Memory B cell (primary cell): ENCODE measurements at regions not wholly inside any gene's neighbourhood (a gene's known extent, or its start where the extent isn't known, plus 50 kb on each side); places are given as distances from the start of the nearest gene placed in this dataset.
"Not testable (repeated sequence)": the region's sequence is repeated elsewhere in the genome, so short reads cannot be mapped to it uniquely, and the experiment has no call there.

Experiments used
- ATAC-seq: fragments of 150-1000 bp; cut with Tn5 transposase; 2 replicates; pipeline ENCODE4 v1.10.0; 2021; ENCODE audit warnings: low read depth, mild to moderate bottlenecking, moderate library complexity
- DNase-seq, 2 donors: peaks; one replicate each; pipeline ENCODE4 v3.0.0; 2022; ENCODE audit warnings: low spot score in 2 of 2
- H3K27ac Mint-ChIP-seq: one replicate; pipeline ENCODE4 v1.8.0; 2022; ENCODE audit warnings: mild to moderate bottlenecking, moderate library complexity, mixed read lengths
- H3K27me3 Mint-ChIP-seq: one replicate; pipeline ENCODE4 v1.8.0; 2022; ENCODE audit warnings: mixed read lengths
- H3K36me3 Mint-ChIP-seq: one replicate; pipeline ENCODE4 v1.8.0; 2022; ENCODE audit warnings: mild to moderate bottlenecking, mixed read lengths
- H3K4me1 Mint-ChIP-seq: one replicate; pipeline ENCODE4 v1.8.0; 2022; ENCODE audit warnings: mixed read lengths
- H3K4me3 Mint-ChIP-seq: one replicate; pipeline ENCODE4 v1.8.0; 2022; ENCODE audit warnings: mild to moderate bottlenecking, moderate library complexity, mixed read lengths
- H3K9me3 Mint-ChIP-seq: one replicate; pipeline ENCODE4 v1.8.0; 2022; ENCODE audit warnings: mixed read lengths

DNA sequence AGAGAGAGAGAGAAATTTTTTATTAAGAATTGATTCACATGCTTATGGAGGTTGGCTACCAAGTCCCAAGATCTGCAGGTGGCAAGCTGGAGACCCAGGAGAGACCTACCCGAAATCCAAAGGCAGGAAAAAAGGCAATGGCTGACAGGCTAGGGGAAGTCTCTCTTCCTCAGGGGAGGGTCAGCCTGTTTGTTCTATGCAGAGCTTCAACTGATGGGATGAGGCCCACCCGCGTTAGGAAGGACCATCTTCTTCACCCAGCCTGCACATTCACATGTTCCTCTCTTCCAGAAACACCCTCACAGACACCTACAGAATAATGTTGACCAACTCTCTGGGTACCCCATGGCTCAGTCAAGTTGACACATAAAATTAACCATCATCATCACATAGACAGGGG lies 65.3 kb upstream of the SERP2 start:
- Mint-ChIP-seq H3K4me3 (no peak overlapping the region), H3K9me3 (no peaks in the 10 kb centered on the region), H3K27me3 (peaks cover 18% of the 10 kb centered on the region), H3K36me3 (no peaks in the 10 kb centered on the region), H3K27ac (no peak overlapping the region), H3K4me1 (no peaks in the 10 kb centered on the region)
- DNase-seq, result no peak
- no peak for ATAC-seq

DNA sequence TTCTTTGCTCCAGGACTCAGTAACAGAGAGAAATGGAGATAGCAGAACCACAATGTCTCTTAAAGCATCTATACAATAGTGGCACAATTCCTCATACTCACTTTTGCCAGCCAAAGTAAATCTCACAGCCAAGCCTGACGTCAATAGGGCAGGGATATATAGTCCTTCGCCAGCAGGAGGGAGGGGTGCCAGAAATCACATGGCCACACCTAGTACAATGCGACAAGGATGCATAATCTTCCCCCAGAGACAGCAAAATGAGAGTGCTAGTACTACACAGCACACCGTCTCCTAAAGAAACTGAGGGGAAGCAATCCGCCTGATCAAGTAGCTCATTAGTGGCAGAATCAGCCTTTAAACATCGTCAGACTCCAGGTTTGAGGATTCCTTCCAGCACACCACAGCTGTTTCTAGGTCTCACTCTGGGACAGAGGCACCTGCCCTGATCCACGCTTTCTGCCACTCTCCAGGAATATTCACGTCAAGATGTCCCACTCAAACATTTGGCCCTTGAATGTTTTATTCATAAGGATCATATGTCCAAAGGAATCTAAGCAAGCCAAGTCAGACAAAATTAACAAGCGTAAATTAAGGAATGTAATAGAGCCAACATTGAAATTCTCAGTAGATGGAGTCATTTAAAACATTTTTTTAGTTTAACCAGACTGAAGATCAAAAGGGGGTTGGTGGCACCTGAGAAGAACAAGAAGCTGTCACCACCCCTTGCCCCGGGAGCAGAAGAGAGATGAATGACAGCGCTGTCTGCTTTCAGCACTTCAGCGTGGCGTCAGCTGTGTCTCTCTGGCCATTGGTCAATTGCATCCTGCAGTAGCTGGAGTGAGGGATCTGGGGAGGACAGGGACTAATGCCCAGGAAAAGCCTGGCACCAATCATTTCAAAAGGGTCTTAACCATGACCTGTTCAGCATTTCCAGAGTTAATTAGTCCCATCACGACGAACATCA lies 63.5 kb upstream of the SERP2 start:
- no peak for ATAC-seq
- H3K9me3 Mint-ChIP-seq, result no peaks in the 10 kb centered on the region
- H3K4me3 Mint-ChIP-seq, result no peak overlapping the region
- DNase-seq, result no peak
- H3K27me3 Mint-ChIP-seq, result peaks cover 14% of the 10 kb centered on the region
- no peaks in the 10 kb centered on the region for H3K4me1 Mint-ChIP-seq
- H3K36me3 Mint-ChIP-seq, result no peaks in the 10 kb centered on the region
- no peak overlapping the region for H3K27ac Mint-ChIP-seq

DNA sequence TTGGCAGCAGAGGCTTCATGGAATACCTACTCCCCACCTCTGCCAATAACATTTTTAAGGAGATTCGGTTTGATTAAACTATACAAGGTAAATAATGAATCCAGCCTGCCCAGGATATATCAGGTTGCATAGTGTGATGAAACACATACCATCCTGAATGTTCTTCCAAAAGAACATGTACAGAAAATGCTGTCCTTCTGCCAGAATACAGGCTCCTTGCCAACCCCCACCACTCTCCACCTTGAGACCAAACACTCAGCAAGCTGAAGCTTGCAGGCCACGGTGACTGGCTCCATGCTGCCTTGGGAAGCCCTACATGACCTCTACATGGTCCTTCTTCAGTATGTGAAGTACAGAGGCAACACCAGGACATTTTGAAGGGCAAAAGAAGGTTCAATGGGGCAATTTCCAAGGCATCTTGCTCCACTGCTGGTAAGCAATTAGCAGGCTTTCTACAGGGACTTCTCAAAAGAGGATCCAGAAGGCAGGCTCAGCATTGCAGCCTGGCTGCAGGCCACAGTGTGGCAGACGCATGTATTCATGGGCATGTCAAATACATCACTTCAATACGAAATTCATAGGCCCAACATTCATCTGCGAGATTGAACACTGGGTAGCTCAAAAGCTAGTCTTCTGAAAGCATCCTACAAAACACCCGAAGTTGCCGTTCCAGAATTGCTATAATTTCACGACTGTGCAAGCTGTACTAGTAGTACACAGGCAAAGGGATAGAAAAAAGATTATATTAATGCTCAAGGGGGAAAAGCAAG lies 62.4 kb upstream of the SERP2 start:
- Mint-ChIP-seq H3K9me3 (no peaks in the 10 kb centered on the region), H3K27ac (no peak overlapping the region), H3K4me1 (no peaks in the 10 kb centered on the region), H3K36me3 (no peaks in the 10 kb centered on the region), H3K4me3 (no peak overlapping the region), H3K27me3 (peaks cover 9% of the 10 kb centered on the region)
- ATAC-seq (no peak), DNase-seq (no peak)

DNA sequence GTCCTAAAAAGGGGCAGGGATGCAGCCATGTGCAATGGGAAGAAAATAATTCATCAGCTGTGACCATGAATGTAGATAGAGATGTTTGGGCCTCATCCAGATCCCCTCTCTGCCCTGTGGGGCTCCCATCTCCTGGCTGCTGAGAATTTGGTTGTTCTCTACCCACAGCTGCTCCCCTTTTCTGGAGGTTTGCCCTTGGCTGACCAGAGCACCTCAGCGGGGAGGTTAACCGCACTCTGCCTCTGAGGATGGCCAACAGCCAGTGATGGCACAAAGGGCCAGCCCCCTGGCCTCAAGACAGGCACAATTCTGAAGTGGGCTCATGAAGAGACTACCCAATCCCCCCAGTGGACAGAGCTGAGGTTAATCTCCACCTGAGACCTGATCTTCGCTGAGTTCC lies 61.5 kb upstream of the SERP2 start:
- H3K36me3 Mint-ChIP-seq, result no peaks in the 10 kb centered on the region
- no peaks in the 10 kb centered on the region for H3K9me3 Mint-ChIP-seq
- H3K4me1 Mint-ChIP-seq, result no peaks in the 10 kb centered on the region
- no peak overlapping the region for H3K4me3 Mint-ChIP-seq
- peaks cover 10% of the 10 kb centered on the region for H3K27me3 Mint-ChIP-seq
- H3K27ac Mint-ChIP-seq, result no peak overlapping the region
- ATAC-seq (no peak), DNase-seq (no peak)

DNA sequence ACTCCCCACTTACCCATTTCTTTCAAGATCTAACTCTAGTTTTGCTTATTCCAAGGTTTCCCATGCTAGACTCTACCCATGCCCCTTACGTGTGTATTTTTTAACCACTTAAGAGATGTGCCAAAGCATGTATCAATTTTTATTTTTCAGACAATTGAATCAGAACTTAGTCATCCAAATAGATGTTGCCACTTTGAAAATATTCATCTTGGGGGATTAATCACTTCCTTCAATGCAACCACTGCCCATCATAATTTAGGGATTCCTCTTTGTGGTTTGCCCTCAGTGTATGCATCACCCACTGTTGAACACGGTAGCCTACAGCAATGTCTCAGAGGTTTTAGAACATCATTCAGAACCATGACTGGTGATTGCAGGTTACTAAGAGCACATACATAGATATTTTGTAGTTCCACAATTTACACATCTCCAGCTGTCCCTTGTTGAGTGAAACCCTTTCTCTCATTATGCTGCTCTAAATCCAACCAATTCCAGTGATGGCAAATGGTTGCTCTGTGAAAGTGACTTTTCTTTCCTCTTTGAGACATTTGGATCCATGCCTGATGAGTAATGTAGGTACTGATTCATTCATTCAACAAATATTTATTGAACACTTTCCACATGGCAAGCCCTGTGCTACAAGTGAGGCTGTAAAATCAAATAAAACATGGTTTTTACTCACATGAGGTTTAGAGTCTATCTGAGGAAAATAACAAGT lies 60.6 kb upstream of the SERP2 start:
- no peak for ATAC-seq
- no peak for DNase-seq

DNA sequence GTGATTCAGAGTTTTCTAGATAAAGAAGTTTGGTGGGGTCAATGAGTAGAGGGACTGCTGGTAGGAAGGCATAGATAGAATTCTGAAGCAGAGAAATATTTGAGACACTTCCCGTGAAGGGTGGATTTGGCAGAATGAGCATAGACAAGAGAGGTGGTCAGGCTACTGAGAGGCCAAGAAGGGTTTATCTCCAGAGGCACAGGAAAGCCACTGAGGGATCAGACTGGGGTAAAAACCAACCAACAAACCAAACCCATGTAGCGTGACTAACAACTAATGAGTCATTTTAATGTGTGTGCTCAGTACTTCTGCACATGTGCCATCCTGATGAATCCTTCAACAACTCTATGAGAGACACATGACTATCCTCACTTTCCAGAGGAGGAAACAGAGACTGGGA lies 60.0 kb upstream of the SERP2 start:
- DNase-seq, result no peak
- Mint-ChIP-seq H3K27ac (no peak overlapping the region), H3K4me1 (no peaks in the 10 kb centered on the region), H3K27me3 (peaks cover 8% of the 10 kb centered on the region), H3K36me3 (no peaks in the 10 kb centered on the region), H3K9me3 (no peaks in the 10 kb centered on the region), H3K4me3 (no peak overlapping the region)
- ATAC-seq, result no peak

More for the DNA sequence above, 60.6 kb upstream of the SERP2 start:
- Mint-ChIP-seq H3K27ac (no peak overlapping the region), H3K4me3 (no peak overlapping the region), H3K9me3 (no peaks in the 10 kb centered on the region), H3K27me3 (peaks cover 10% of the 10 kb centered on the region), H3K36me3 (no peaks in the 10 kb centered on the region), H3K4me1 (no peaks in the 10 kb centered on the region)

DNA sequence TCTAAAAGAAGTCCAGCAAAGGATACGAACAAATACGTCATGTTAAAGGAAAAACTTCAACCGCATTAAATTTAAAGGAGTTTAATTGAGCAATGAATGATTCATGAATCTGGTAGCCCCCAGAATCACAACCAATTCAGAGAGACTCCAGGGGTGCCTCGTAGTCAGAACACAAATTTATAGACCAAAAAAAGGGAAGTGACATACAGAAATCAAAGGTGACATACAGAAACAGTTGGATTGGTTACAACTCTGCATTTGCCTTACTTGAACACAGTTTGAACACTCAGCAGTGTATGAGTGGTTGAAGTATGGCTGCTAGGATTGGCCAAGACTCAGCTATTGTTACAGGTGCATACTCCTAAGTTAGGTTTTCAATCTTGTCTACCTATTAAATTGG lies 59.5 kb upstream of the SERP2 start:
- not testable (repeated sequence) for H3K4me3 Mint-ChIP-seq, H3K9me3 Mint-ChIP-seq, H3K4me1 Mint-ChIP-seq, H3K36me3 Mint-ChIP-seq, DNase-seq, H3K27ac Mint-ChIP-seq, H3K27me3 Mint-ChIP-seq
- ATAC-seq, result peak; percentile 17

DNA sequence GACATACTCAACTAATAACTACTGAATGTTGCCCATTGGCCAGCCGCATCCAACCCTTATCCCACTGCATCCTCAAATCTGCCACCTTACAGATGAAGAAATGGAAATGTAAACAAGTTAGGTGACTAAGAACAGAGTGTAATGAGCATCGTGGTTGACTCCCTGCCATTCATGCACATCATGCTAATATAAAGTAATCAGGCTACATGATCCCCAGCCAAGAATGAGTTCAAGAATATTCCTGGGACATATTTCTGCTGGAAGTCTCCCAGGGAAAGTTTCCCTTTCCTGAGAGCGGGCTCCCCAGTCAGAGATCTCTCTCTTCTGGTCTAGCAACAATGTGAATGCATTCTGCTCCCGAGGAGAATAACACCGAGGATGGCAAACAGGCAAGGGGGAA lies 55.9 kb upstream of the SERP2 start:
- no peaks in the 10 kb centered on the region for H3K36me3 Mint-ChIP-seq
- peaks cover 6% of the 10 kb centered on the region for H3K27me3 Mint-ChIP-seq
- no peaks in the 10 kb centered on the region for H3K4me1 Mint-ChIP-seq
- DNase-seq (no peak), ATAC-seq (no peak)
- H3K4me3 Mint-ChIP-seq, result no peak overlapping the region
- H3K27ac Mint-ChIP-seq, result no peak overlapping the region
- H3K9me3 Mint-ChIP-seq, result peaks cover 4% of the 10 kb centered on the region

DNA sequence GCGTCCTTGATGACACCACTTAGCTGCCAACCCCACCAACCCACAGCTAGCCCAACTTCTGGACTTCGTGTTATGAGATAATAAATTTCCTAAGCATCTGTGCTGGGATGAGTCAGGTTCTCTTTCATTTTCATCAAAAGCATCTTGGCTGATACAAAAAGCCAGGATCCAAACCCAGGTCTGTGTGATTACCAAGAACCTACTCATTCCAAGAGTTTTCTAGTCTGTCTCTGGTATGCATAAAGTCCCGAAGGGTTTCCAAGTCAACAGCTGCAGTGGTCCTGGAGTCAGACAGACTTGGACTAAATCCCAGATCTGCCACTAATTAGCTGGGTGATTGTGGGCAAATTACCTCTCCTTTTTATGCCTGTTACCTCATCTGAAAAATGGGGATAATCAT lies 55.5 kb upstream of the SERP2 start:
- H3K4me1 Mint-ChIP-seq, result no peaks in the 10 kb centered on the region

DNA sequence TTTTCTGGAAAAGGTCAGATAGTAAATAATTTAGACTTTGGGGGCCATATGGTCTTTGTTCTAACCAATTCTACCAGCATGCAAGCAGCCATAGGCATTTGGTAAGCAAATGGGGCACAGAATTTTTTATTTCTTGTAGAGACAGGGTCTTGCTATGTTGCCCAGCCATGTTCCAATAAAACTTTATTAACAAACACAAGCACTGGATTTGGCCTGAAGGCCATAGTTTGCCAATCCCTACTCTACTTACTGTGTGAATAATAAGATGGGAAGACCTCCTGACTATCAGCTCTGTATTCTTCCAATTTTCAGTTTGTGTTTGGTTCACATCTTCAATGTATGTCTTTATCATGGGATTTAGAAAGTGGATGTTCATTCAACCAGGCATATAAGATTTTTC lies 53.0 kb upstream of the SERP2 start:
- Mint-ChIP-seq H3K4me3 (no peak overlapping the region), H3K4me1 (no peaks in the 10 kb centered on the region), H3K36me3 (no peaks in the 10 kb centered on the region), H3K27me3 (peaks cover 3% of the 10 kb centered on the region), H3K27ac (no peak overlapping the region), H3K9me3 (peaks cover 4% of the 10 kb centered on the region)
- DNase-seq (no peak), ATAC-seq (no peak)

More for the DNA sequence above, 55.5 kb upstream of the SERP2 start:
- DNase-seq (no peak), ATAC-seq (no peak)
- no peak overlapping the region for H3K4me3 Mint-ChIP-seq
- H3K9me3 Mint-ChIP-seq, result peaks cover 4% of the 10 kb centered on the region
- H3K27me3 Mint-ChIP-seq, result peaks cover 5% of the 10 kb centered on the region
- H3K27ac Mint-ChIP-seq, result no peak overlapping the region
- no peaks in the 10 kb centered on the region for H3K36me3 Mint-ChIP-seq

DNA sequence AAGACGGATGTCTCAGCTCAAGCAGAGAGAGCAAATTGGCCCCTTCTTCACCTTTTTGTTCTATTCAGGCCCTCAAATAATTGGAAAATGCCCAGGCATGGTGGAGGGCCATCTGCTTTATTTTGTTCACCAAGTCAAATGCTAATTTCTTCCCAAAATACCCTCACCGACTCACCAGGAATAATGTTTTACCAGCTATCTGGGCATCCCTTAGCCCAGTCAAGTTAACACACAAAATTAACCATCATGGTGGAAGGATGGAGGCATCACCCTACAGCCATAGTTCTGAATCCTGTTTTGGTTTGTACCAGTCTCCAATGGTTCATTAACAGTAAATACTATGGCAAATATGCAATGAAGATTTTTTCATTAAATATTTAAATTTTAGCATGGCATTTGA lies 51.7 kb upstream of the SERP2 start:
- peaks cover 4% of the 10 kb centered on the region for H3K27me3 Mint-ChIP-seq
- DNase-seq, result no peak
- H3K27ac Mint-ChIP-seq, result no peak overlapping the region
- no peaks in the 10 kb centered on the region for H3K4me1 Mint-ChIP-seq
- no peaks in the 10 kb centered on the region for H3K36me3 Mint-ChIP-seq
- no peak for ATAC-seq
- peaks cover 4% of the 10 kb centered on the region for H3K9me3 Mint-ChIP-seq
- H3K4me3 Mint-ChIP-seq, result no peak overlapping the region

DNA sequence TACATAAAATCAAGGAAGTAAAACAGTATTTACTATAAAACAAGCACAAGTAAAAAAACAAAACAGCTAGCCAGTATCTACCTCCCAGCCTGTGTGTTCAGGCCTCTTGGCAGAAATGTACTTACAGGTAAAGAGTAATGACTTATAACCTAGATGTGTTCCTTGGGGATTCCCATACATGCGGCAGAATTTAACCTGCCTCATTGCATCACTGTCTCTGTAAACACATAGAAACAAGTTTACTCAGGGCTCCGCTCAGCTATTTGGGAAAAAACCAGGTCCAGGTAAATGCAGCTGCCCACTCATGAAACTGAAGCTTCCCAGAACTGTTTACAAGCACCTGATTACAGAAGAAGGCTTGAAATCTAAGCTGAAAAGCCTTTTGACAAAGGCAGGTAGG lies 50.7 kb upstream of the SERP2 start:
- no peak for ATAC-seq
- H3K9me3 Mint-ChIP-seq, result peaks cover 4% of the 10 kb centered on the region

DNA sequence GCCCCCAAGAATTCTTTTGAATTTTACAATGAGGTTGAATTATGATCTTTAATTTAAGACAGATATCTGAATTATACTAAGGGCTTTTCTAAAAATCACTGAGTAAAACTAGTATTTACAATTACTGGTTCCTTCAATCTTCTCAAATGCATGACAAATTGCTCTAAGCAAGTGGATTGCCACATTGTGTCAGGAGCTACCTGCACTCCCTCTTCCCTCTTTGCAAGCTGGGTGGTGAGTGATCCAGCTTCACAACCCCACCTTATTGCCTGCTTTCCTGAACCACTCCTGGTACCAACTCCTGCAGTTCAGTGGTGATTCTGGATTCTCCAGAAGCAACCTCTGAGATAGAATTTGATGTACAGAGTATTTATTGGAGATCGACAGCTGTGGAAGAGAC lies 49.9 kb upstream of the SERP2 start:
- Mint-ChIP-seq H3K4me3 (no peak overlapping the region), H3K27me3 (peaks cover 6% of the 10 kb centered on the region), H3K27ac (no peak overlapping the region), H3K36me3 (no peaks in the 10 kb centered on the region), H3K4me1 (no peaks in the 10 kb centered on the region), H3K9me3 (peaks cover 6% of the 10 kb centered on the region)
- no peak for DNase-seq
- no peak for ATAC-seq

More for the DNA sequence above, 50.7 kb upstream of the SERP2 start:
- H3K36me3 Mint-ChIP-seq, result no peaks in the 10 kb centered on the region
- no peak for DNase-seq
- H3K27me3 Mint-ChIP-seq, result peaks cover 6% of the 10 kb centered on the region
- no peak overlapping the region for H3K27ac Mint-ChIP-seq
- H3K4me3 Mint-ChIP-seq, result no peak overlapping the region
- no peaks in the 10 kb centered on the region for H3K4me1 Mint-ChIP-seq
